Forelimb muscle (tissue), 1 donor: ENCODE measurements at regions not wholly inside any gene's neighbourhood (a gene's known extent, or its start where the extent isn't known, plus 50 kb on each side); places are given as distances from the start of the nearest gene placed in this dataset.

ENCODE experiments used
- DNase-seq: peaks from one replicate; pipeline ENCODE4 v3.0.0-alpha.2; 2013; ENCODE audit warnings: low read depth

DNA sequence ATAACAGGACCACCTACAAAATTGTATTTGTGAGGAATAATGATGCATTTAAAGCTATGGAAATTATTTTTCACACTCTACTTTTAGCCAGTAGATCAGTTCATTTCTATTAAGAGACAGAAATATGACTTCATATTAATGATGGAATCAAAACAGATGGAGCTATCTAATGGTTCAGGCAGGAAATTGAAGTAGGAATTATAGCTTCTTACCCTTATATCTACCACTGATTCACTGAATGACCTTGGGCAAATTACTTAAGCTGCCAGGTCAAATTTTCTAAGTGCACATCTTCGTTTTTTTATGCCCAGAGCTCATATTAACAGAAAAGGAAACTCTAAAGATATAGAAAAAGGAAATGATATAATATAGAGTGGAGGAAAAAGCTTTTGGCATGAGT is 323.1 kb downstream of the PCDH10 start:
- DNase-seq: no peak

DNA sequence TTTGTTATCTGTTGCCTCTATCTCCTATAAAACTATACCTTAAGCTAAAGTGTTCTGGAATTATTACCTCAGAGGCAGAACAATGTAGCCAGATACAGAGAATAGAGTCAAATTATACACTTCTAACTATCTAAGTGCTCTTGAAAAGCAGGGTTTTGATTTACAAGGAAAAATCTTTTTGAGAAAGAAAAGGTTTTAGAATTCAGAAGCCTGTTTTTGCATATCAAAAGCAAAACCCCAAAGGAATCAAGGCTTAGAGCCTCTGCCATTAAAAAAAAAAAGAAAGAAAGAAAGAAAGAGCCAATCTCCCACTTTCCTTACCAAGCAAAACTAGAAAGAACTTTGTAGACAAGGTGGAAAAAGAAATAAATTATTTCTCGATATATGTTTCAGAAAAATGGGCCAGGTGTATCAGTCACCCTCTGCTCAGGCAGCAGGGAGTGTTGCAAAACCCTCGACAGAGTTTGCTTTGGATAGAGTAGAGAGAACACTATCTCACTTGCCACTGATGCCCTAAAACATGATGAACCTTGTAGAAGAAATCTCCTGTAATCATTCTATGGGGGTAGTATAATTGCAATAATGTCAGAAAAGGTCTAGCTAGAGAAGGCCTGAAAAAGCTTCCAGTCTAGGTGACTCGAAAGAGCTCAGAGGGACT is 318.3 kb downstream of the PCDH10 start:
- no peak for DNase-seq

DNA sequence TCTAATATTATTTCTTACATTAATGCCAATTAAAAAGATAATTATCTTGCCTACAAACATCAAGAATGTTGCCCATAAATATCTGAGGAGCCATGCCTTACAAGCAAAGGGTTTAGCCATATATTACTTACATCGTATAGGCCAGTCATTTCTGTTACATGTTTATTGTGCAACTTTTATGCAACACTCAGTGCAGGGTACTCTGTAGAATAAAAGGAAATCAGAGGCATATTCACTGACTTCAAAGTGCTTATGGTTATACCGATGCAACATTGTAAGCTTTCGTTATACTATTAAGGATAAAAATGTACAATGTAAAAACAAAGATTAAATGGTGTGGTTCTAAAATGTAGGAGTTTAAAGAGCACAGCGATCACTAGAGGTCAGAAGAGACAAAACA is 315.9 kb downstream of the PCDH10 start:
- DNase-seq: no peak

DNA sequence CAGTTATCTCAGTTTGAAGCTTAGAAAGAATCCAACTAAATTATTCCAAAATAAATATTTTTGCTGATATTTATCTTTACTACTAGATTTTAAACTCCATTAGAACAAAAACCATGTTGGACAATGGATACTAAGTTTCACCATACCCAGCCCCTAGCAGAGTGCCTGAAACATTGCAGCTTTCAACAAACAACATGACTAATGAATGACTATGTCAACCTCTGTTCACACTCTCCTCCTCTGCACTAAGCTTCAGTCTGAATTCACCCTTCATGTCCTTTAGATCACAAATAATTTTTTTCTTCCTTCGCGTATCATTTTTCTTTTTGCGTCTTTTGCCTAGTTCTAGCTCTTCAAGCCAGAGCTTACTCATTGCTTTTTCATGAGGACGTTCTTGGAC is 315.2 kb downstream of the PCDH10 start:
- DNase-seq: no peak

DNA sequence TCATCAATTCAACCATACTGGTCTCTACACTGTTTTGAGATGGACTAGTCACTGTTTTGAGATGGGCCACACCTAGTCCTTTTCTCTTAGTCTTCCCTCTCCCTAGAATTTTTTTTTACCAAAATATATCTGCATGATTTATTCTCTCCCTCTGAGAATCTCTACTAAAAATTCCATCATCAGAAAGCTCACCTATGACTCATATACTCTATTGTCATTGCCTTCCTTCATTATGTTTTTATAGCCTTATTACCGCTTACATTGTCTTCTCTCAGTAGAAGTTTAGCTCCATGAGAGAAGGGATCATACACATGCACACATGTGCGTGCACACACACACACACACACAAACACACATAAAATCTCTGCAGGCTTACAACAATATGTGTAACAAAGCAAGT is 303.6 kb downstream of the PCDH10 start:
- DNase-seq: no peak

DNA sequence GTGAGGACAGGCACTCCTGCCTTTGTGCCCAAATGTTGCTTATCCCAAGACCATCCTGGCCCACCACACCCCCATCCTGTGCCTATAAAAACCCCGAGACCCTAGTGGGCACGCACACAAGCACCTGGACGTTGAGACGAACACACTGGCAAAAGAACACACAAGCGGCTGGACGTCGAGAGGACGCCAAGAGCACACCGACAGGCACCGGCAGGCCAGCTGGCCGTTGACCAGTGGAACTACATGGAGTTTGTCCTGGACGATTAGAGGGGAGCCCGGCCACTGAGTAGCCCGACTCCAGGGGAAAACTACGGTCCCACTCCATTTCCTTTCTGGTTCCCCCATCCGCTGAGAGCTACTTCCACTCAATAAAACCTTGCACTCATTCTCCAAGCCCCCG is 301.7 kb downstream of the PCDH10 start:
- DNase-seq: no peak

DNA sequence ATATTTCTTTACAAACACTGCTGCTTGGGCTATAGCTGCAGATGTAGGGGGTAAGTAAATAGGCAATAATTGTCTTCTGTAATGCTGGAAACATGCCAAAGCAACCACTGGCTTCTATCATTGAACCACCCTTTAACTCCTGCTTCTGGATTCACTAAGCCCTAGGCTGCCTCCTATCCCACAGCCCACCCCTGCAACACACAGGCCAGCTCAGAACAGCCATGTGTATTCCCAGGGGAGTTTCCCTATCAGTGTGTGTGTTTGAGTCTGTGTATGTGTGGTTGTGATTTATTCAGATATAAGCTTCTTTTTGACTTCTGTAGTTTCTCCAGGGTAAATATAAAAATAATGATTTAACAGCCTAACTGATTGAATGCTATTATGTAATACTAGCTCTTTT is 291.3 kb downstream of the PCDH10 start:
- DNase-seq: no peak

DNA sequence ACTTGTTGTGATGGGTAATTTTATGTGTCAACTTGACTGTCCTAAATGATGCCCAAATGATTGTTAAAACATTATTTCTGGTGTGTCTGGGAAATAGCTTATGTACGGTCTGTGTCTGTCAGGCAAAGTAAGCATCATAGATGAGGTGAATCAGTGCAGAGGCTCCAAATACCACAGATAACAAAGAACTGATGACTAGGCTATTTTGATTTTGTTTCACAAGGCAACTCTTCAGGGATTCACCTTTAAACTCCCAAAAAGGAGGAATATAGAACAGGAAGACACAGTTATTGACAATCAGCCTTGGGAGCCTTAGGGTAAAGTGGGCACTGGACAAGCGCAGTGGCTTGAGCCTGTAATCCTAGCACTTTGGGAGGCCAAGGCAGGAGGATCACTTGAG is 290.7 kb downstream of the PCDH10 start:
- no peak for DNase-seq

DNA sequence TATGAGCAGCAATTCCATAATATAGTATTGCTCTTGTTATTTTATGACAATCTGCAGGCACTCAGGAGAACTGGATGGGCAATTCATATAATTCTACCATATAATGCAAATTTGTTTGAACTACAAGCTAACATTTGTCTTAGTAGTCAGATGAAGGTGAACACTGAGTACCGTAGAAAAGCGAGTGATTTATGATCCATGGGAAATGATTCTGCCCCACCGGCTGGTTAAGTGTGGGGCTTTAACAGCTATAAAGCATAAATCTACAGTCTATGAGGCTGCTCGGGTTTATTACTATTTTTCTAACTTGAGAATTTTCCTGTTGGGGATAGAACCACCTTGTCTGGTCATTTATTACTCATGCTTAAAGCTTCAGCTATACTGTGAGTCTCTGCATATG is 275.5 kb downstream of the PCDH10 start:
- DNase-seq: no peak

DNA sequence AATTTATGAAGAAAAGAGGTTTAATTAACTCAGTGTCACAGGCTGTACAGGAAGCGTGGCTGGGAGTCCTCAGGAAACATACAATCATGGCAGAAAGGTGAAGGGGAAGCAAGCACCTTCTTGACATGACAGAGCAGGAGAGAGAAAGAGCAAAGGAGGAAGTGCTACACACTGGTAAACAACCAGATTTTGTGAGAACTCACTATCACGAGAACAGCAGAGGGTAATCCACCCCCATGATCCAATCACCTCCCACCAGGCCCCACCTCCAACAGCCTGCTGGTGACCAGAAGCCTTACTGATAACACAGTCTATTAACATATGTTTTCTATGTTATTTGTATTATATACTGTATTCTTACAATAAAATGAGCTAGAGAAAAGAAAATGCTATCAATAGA is 254.8 kb downstream of the PCDH10 start:
- DNase-seq: no peak

DNA sequence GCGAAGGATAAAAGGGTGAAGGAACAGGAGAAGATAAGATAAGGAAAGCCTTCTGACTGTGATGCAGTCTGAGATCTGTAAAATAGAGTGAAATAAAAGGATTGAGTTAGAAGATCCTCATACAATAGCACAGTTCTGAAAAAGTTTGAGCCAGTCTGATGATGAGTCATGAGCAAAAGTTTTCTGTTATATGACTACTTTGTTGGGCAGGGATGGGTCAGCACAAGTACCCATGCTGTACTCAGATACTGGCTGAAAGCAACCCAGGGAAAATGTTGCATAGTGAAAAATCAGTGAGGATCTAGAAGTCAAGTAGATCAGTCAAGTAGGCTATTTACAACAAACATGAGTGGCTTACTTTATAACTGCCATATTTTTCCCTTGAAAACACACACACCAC is 253.5 kb downstream of the PCDH10 start:
- no peak for DNase-seq

DNA sequence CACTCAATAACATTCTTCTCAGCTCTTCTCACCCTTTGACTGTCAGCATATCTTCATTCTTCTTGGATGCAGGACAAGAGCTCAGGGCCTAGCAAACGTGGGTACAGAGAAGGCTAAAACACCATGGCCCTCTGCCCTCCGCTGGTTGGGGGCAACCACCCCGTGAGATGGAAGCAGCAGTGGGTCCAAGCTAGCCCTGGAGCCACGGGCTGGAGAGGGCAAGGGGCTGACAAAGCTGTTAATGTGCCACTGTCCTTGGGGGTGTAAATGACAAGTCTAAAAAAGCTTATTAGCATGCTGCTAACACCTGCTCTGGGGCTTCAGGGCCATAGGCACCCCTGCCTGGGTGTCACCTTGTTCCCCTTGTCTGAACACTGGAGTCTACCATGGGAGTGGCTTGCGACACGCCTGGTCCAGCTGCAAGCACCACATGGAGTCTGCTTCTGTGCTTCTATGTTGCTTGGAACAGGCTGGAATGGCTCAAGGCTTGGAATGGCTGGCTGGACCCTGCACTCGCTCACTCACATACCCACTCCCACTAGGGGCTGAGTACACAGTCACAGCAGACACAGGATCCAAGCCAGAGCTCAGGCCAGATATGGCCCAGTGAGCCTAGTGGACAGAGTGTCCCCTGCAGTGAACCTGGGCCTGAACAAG is 246.0 kb downstream of the PCDH10 start:
- no peak for DNase-seq

DNA sequence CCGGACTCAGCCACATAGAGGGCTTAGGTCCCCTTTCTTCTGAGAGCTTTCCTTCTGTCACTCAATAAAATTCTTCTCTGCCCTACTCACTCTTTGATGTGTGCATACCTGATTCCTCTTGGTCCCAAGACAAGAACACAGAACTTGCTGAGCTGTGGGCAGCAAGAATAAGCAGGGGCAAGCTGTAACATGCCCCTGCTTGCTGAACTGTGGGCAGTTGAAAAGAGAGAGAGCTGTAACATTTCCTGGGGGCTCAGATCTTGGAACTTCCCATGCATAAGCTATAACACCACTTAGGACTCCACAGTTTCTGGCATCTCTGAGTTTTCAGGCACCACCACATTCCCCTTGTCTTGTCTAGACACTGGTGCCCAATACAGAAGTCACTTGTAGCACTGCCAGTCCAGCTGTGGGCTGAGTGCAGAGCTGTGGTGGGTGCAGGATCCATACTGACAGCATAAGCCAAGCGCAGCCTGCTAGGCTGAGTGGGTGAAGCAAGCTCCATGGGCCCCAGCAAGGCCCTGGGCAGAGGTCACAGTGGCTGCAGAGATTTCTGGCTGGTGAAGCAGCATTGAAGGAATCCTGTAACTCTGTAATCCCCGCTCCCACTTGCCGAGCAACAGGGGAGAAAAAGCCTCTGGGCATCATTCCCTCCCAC is 241.2 kb downstream of the PCDH10 start:
- no peak for DNase-seq

DNA sequence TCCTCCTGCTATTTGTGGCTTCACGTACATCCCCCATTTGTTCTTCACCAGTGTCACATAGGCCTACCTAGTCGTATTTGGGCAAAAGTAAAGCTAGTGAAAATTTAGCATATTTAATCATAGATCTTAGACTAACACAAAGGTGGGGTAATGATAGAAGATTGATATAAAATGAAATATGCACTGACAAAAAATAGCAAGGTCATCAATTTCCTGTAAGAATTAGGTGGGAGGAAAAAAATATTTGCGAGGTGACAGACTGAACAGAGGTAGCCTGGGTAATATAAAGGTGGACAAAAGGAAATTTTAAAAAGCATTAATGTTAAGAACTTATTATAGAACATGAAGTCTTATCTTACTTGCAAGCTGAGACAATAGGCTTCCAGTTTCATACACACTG is 239.9 kb downstream of the PCDH10 start:
- no peak for DNase-seq

DNA sequence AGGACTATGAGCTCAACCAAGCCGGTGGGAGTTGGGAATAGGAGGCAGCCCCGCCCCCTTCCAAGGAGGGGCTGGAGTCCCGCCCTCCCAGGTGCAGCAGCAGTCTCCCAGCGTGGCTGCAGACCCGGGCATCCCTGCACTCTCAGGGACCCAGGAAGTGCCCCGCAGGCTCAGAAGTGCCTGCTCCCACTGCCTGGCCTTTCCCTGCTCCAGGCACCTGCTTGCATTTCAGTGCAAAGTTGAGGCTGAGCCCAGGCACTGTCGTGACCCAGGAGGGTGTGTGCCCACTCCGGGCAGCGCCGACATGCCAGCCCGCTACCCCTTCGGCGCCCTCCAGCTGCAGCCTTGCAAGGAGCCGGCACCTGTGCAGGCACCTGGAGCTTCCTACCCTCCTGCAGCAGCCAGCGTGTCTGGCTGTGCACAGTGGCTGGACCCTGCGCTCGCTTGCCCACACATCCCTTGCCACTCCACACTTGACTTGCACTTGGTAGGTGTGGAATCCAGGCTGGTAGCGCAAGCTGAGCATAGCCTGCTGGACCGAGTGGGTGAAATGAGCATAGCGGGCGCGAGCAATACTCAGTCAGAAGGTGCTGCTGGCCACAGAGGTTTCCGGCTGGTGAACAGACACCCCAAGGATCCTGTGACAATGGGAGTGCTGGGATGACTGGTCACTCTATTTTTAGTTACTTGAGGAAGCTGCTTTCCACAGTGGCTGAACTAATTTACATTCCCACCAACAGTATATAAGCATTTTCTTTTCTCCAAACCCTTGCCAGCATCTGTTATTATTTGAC is 236.3 kb downstream of the PCDH10 start:
- no peak for DNase-seq

DNA sequence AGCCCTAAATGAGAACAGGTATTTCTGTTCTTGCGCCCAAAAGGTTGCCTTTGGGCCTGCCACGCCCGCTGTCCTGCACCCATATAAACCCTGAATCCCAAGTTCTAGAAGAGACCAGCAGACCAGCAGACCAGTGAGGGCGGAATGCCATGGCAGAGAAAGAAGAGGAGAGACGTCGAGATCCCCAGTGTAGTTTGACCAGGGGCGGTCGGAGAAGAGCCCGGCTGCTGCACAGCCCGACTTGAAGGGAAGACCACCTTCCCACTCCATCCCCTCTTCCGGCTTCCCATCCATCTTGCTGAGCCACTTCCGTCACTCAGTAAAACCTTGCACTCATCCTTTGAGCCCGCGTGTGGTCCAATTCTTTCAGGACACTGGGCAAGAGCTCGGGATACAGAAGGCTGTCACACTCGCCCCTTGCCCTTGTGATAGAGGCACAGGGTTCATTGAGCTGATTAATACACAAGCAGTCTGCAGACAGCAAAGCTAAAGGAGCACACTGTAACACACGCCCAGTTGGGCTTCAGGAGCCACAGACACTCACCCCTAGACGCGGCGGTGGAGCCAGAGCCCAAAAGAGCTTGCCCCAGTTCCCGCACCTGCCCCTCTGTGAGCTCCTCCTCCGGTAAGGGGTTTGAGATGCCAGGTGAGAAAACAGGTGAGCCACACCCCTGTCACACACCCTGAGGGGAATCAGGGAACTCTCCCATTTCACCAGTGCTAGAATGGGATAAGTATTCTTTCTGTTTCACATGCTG is 230.8 kb downstream of the PCDH10 start:
- DNase-seq: no peak

DNA sequence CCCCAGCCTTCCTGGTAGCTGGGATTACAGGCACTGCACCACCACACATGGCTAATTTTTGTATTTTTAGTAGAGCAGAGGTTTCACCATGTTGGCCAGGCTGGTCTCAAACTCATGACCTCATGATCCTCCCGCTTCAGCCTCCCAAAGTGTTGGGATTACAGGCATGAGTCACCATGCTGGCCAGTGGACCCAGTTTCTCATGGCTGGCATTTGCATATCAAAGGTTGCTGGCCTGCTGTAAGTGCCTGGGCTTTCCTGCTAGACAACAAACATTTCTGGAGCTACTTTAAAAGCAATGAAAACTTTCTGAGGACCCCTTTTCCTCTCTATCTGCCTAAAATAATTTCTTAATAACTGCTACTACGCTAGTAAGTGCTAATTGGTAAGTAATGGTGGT is 228.2 kb downstream of the PCDH10 start:
- no peak for DNase-seq

DNA sequence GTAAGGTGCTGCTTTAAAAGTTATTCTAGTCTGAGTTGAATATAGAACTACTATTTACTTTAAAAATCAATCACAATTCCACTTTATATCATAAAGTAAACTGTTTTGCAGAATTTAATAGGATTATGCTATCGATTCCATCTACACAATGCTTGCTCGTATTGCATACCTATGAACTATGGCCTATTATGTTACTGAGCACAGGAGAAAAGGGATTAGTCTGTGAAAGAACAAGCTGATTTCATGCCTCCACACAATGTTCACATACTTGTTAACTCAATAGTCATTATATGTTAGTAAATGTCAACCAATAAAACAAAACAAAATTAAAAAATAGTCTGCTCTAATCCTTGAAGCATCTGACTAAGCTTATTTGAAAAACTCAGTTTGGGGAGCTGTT is 223.6 kb downstream of the PCDH10 start:
- DNase-seq: no peak

DNA sequence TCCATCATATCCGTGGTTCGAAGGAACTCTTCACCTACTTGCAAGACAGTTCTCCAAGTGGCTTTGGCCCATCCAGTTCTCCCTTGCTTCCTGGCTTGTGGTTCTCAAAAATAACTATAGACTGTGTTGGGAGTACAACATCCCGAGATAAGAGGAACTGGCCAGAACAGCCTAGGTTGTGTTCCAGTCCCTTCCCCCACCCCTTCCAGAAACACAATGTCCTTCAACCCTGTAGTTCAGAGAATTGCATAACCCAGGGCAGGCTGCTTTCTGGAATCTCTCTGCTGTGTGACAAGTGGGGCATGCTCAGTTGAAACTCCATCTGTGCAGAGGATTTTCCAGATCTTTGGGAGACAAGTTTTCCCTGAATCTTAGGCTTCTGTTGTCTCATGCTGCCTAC is 206.5 kb downstream of the PCDH10 start:
- DNase-seq: no peak

DNA sequence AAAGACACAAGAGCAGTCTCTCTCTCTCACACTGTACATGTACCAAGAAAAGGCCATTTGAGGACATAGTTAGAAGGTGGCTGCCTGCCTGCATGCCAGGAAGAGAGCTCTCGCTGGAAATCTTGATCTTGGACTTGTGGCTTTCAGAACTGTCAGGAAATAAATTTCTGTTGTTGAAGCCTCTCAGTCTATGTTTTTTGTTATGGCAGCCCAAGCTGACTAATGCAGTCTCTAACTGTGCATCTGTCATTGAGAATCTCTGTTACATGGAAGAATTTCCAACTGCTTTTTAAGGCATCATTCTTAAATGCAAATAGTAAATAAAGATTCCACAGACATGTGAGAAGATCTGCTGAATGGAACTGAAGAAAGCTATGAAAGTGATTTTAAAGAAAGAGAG is 198.3 kb downstream of the PCDH10 start:
- no peak for DNase-seq

DNA sequence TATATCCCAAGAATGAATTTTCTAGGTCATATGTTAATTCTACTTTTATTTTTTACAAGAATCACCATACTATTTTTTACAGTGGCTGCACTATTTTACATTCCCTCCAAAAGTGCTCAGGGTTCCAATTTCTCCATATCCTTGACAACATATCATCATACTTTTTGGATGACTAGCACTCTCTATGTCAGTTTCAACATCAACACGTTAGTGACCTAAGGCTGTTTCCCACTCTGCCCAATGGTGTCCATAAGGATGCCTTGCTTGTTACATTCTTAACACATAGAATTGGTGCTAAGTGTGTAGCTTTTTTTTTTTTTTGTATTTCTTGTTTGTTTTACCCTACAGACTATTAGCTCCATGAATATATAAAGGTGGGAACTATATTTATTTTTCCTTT is 175.4 kb downstream of the PCDH10 start:
- no peak for DNase-seq

DNA sequence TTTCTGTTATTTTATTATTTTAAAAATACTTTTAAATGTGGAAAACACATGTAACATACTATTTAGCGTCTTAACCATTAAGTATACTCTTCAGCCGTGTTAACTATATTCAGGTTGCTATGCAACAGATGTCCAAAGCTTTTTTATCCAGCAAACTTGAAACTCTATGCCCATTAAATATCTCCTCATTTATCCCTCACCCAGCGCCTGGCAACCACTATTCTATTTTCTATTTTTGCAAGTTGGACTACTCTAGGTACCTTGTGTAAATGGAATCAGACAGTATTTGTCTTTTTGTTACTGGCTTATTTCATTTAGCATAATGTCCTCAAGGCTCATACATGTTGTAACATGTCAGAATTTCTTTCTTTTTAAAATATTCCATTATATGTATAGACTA is 174.6 kb downstream of the PCDH10 start:
- no peak for DNase-seq
